Myocyte (in vitro differentiated cells): ENCODE measurements at regions not wholly inside any gene's neighbourhood (a gene's known extent, or its start where the extent isn't known, plus 50 kb on each side); places are given as distances from the start of the nearest gene placed in this dataset.
"Not testable (repeated sequence)": the region's sequence is repeated elsewhere in the genome, so short reads cannot be mapped to it uniquely, and the experiment has no call there.

Source experiments
- DNase-seq: peaks from one replicate; pipeline ENCODE4 v3.0.0-alpha.2; 2012; ENCODE audit warnings: low read depth

DNA sequence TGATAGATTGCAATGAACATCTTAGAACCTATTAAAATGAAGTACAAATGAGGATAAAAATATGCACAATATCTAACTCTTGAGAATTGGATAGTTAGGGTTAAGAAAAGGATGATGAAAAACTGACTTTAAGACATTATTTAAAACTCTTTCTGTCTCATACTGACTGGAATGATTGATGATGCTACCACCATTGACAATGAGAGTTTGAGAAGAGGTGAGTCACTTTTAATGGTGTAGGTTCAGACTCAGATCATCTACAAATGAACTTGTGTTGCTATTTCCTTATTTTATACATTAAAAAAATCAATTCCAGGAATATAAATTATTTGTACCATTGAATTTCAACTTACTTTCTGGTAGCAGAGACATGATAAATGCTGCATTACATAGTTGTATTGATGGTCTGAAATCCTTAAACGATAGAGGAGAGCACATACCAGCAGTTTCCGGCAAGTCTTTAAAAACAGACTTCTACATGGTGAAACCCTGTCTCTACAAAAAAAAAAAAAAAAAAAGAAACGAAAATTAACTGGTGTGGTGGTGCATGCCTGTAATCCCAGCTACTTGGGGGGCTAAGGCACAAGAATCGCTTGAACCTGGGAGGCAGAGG is 409.0 kb downstream of the OTOL1 start:
- DNase-seq: no peak

GRCh38 chr3:161913786-161914389 is 417.3 kb downstream of the OTOL1 start:
- no peak for DNase-seq

GRCh38 chr3:161914703-161915417 is 418.3 kb downstream of the OTOL1 start:
- peak; percentile 36 for DNase-seq

DNA sequence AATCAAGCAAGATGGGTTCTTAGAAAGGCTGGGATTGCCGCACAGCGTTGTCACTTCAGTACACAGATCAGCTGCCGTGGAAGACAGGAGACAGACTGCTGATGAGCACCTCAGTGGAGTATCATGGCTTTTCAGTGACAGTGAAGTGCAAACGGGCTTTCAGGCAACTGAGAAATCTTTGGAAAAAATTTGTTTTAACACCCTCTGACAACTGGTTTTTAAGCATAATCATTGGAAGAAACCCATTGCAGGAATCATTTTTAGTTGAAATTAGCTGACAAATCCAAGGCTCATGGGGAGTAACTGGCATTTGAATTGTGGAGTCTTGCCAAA is 418.8 kb downstream of the OTOL1 start:
- DNase-seq: no peak

GRCh38 chr3:161920196-161920595 is 423.6 kb downstream of the OTOL1 start:
- DNase-seq: no peak

DNA sequence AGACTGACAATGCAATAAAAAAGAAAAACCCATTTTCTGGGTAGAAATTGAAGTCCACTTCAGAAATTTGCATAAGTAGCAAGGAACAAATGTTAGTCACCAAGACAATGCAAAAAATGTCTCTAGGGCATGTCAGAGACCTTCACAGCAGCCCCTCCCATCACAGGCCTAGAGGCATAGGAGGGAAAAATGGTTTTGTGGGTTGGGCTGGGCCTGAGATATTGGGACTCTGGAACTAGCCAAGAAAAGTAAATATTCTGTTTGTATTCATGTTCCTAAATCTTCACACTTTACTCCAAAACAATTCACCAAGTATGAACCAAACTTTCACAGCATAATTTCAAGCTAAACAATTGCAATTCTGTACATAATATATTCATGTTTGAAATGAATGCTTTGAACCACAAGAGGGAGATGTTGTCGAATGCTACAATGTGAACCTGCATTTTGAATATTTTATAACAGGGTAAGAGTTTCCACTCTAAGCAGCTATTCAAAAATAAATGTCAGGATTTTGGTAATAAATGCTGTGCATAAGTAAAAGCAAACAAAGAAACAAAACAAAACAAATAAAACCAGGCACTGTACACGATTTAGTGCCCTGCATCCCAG is 429.2 kb downstream of the OTOL1 start:
- DNase-seq: no peak

- DNase-seq: peak; percentile 20
These were observed 430.5 kb downstream of the OTOL1 start for GRCh38 chr3:161927131-161927530.

DNA sequence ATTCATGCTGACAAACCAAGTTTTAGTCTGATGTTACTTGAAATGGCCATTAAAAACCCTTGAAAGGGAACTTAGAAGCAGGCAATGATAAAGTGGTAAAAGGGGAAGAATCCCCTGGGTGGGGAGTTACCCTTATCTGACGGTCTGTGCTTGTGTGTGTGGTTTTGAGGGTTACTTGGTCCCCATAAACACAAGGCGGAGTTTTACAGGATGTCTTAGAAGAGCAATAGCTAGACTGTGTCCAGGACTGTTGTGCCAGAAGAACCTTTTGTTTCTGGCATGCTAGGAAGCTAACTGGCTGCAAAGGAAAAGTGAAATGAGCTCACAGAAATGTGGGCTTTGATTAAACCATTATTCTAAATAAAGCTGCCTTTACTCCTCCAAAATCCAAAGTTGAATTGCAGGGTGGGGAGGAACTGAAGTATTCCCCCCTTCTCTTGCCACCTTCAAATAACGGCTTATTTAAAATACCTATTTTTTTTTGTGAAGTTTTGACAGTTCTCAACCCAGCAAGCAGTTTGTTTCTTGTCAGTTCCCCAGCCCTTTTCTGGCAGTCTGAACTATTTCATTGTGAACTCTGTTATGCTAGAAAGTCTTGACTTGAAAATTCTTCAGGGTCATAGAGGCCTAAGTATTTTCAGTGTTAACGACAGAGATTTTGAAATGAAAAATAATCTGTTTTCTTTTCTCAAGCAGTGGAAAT is 443.5 kb downstream of the OTOL1 start:
- DNase-seq: no peak

- DNase-seq: no peak
These were observed 444.0 kb downstream of the OTOL1 start for GRCh38 chr3:161940621-161940965.

GRCh38 chr3:161941891-161942290 is 445.3 kb downstream of the OTOL1 start:
- DNase-seq: no peak

- DNase-seq: not testable (repeated sequence)
These were observed 447.3 kb downstream of the OTOL1 start for GRCh38 chr3:161943801-161944345.

DNA sequence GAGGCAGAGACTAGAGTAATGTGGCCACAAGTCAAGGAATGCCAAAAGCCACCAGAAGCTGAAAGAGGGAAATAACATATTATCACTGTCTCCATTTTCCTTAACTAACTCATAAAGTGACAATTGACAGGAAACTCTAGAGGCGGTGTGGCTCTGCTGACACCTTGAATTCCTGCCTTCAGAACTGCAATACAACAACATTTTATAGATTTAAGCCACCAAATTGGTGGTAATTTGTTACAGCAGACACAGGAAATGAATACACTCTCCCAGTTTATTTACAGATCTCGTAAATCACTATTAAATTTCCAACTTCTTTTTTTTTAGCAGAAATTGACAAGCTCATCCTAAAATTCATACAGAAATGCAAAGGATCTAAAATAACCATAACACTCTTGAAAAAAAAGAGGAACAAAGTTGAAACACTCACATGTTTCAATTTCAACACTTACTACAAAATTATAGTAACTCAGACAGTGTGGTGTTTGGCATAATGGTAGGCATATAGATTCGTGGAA is 449.9 kb downstream of the OTOL1 start:
- no peak for DNase-seq

DNA sequence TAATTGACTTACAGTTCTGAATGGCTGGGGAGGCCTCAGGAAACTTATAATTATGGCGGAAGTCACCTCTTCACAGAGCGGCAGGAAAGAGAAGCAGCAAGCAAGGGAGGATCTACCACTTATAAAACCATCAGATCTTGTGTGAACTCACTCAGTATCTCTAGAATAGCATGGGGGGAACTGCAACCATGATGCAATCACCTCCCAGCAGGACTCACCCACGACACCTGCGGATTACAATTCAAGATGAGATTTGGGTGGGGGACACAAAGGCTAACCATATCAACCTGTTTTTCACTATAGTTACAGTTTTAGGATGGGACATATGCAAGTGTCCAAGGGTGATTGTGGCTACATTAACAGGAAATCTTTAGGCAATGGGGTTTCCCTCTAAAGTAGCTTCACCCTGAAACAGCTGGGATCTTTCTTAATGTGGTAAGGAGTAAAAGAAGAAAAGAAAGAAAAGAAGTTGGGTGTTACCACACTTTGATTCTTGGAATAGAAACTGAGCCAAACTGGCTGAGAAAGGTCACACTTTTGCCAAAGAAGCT is 453.8 kb downstream of the OTOL1 start:
- no peak for DNase-seq

DNA sequence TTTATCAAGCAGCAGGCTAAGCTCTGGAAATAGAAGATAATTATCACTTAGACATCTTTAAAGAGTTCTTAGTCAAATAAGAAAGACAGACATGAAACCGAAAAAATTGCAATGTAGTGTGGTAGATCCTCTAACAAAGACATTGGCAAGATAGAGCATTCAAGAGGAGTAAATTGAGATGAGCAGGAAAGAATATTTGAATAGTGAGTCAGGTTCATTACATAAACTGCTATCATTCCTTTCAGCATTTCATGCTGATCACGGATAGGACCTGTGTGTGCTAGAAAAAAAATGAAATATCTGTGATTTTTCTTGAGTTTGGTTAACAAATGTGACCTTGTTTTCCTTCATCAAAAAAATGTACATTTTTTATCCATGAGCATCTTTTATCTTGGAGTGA is 460.9 kb downstream of the OTOL1 start:
- no peak for DNase-seq

DNA sequence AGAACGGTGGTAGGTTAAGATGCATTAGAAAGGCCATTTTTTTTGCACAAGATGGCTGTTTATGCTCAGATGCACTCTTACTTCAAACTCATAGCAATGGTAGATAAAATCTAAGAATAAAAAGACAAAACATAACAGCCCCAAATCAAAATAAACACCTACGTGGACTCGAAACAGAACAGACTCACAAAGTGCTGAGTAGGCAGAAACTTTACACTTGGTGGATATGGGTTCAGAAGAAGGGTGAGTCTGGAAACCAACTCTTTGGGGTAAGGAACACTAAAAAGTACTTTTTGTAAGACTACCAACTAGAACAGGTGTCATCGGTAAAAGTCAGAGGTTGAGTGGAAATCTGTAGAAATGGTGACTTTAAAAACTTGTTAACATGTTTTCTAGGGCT is 468.2 kb downstream of the OTOL1 start:
- no peak for DNase-seq

GRCh38 chr3:161969867-161970266 is 473.3 kb downstream of the OTOL1 start:
- DNase-seq: no peak

- peak; percentile 61 for DNase-seq
These were observed 478.6 kb downstream of the OTOL1 start for GRCh38 chr3:161975201-161975600.

- DNase-seq: peak; percentile 52
These were observed 480.5 kb downstream of the OTOL1 start for GRCh38 chr3:161977063-161977462.

GRCh38 chr3:161977850-161978249 is 481.2 kb downstream of the OTOL1 start:
- no peak for DNase-seq

GRCh38 chr3:161987933-161988332 is 491.3 kb downstream of the OTOL1 start:
- DNase-seq: no peak

- DNase-seq: no peak
These were observed 492.4 kb downstream of the OTOL1 start for GRCh38 chr3:161989012-161989411.
